ENCODE measurements at regions not wholly inside any gene's neighbourhood (a gene's known extent, or its start where the extent isn't known, plus 50 kb on each side); places are given as distances from the start of the nearest gene placed in this dataset.

- DNase-seq, result no peak
These were observed 124.9 kb downstream of the CYLD start for GRCh38 chr16:50866806-50867205.

DNA sequence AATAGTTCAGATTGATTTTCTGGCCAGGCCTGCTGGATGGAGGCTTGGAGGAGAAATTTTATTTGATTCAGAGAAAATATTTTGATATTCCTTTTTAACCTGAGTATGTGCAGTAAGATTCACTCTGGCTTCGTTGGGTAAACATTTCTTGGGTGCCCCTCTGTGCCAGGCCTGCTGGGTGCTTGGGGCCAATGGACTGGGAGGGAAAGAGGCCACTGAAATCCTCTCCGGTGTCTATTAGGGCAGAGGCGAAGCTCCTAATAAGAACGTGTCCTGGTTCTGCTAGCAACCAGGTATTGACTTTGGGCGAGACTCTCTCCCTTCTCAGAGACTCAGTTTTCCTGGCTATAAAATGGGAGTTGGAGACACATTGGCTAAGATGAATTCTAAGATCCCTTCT is 122.5 kb downstream of the CYLD start:
- DNase-seq, result no peak

- no peak for DNase-seq
These were observed 121.8 kb downstream of the CYLD start for GRCh38 chr16:50863644-50864144.

DNA sequence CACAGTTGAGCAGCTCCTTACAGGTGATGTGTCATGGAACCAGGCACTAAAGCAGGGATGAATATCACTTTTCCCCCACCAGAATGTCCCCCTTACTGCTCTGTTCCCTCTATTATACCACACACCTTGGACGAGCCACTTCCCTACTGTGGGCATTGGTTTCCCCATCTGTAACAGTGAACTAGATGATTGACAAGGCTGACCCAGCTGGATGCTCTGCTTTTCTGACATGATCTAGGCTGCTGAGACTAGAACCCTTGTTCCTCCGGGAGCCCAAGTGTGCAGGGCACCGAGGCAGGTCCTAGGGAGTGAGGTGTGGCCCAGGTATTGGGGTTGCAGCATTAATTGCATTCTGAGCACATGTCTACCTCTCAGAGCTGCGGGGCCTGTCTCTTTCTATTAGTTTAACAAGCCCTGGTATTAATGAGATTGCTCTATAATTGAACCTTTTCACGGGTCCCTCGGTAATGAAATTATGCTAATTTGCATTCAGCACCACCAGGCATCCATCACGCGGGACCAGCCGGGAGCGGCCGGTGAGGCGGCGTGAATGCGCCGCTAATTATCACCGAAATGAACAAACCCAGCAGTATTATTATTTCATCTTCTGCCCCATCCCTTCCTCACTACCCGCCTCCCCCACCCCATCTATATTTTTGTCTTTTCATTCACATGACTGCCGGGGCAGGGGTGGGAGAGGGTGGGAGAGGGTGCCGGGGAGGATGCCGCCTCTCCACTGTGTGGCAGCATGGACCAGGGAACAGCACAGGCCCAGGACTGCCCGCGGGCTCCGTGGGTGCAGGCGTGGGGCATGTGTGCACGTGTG is 121.1 kb downstream of the CYLD start:
- DNase-seq, result no peak

- DNase-seq, result no peak
These were observed 120.1 kb downstream of the CYLD start for GRCh38 chr16:50861970-50862411.

DNA sequence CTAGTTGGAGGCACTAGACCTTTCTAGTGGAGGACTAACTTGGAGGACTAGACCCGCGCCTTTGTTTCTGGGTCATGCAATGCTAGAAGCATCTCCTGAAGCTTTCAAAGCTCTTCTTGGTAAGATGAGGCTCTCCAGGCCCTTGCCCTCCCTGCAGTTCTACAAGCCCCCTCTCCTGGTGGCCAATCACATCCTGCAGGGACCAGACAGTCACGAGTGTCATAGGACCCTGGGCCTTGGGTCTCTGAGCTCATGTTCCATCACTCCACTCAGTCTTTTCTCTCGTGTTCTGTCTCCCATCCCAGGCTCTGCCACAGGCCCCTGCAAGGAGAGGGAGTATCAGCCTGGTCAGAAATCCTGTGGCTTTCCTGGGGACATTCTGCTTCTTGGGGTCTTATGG is 119.6 kb downstream of the CYLD start:
- DNase-seq, result no peak

- DNase-seq, result no peak
These were observed 117.9 kb downstream of the CYLD start for GRCh38 chr16:50859628-50860360.

GRCh38 chr16:50858877-50859627 is 117.2 kb downstream of the CYLD start:
- no peak for DNase-seq

GRCh38 chr16:50858376-50858775 is 116.5 kb downstream of the CYLD start:
- no peak for DNase-seq

DNA sequence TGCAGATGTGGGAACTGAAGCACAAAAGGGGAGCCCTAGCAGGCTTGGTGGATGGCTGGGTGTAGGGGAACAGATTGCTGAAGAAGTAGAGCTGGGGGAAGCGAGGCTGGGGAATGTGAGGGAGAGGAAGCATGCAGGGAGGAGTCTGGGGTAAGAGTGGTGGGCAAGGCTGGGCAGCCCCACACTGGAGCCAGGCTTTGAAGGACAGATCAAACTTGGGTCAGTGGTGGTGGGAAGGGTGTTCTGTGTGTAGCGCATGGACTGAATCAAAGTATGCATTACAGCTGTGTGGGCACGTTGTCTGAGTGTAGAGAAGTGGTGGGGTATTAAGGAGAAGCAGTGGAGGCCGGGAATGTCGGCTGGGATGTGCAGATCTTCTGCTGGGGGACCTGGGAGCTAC is 116.0 kb downstream of the CYLD start:
- DNase-seq, result no peak

DNA sequence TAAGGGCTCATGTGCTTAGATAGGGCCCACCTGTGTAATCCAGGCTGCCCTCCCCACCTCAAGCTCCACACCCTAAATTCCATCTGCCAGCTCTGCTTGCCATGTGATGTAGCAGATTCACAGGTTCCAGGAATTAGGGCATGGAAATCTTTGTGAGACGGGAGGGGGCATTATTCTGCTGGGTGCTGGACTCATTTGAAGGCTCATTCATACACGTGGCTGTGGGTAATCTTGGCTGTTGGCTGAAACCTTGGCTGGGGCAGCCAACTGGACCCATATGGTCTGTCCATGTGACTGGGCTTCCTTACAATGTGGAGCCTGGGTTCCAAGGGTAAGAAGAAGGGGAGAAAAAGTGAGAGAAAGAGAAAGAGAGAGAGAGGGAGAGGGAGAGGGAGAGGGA is 115.1 kb downstream of the CYLD start:
- no peak for DNase-seq

DNA sequence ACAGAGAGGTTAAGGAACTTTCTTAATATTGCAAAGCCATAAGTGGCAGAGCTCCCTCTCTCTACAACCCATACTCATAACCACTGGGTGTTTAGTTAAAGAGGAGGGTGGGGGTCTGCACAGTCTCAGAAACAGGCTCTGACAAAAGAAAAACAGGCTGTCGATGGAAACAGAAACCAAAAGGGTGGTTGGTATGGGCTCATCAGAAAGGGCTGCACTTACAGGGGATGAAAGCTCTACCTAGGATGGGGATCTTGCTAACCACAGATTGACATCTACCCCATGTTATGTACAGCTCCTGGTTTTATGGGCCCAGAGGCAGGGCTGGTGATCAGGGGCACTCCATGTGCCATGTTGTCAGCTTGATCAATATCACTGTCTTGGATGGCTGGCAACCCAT is 111.4 kb downstream of the CYLD start:
- no peak for DNase-seq
